T-helper 17 cell (primary cell): ENCODE measurements at regions not wholly inside any gene's neighbourhood (a gene's known extent, or its start where the extent isn't known, plus 50 kb on each side); places are given as distances from the start of the nearest gene placed in this dataset.

Source experiments
- ATAC-seq: fragments of 150-1000 bp; cut with Tn5 transposase; 2 replicates; pipeline ENCODE4 v1.10.0; 2021; ENCODE audit warnings: mild to moderate bottlenecking, moderate library complexity
- DNase-seq, 3 donors: peaks; one replicate each; pipeline versions ENCODE4 v3.0.0 to v3.0.0-alpha.2; 2020 to 2021
- H3K9me3 ChIP-seq: one replicate; pipeline ENCODE4 v1.7.0; 2013; ENCODE audit warnings: low read length, mild to moderate bottlenecking; ENCODE audit not compliant: control insufficient read depth, poor library complexity, severe bottlenecking
- H3K27ac Mint-ChIP-seq: one replicate; pipeline ENCODE4 v1.8.0; 2022; ENCODE audit warnings: mild to moderate bottlenecking, moderate library complexity, mixed read lengths
- H3K27me3 Mint-ChIP-seq: one replicate; pipeline ENCODE4 v1.8.0; 2022; ENCODE audit warnings: mixed read lengths
- H3K36me3 Mint-ChIP-seq: one replicate; pipeline ENCODE4 v1.8.0; 2022; ENCODE audit warnings: low read depth, mixed read lengths
- H3K4me1 Mint-ChIP-seq: one replicate; pipeline ENCODE4 v1.8.0; 2022; ENCODE audit warnings: mild to moderate bottlenecking, mixed read lengths
- H3K4me3 Mint-ChIP-seq: one replicate; pipeline ENCODE4 v1.8.0; 2022; ENCODE audit warnings: mild to moderate bottlenecking, moderate library complexity, mixed read lengths

DNA sequence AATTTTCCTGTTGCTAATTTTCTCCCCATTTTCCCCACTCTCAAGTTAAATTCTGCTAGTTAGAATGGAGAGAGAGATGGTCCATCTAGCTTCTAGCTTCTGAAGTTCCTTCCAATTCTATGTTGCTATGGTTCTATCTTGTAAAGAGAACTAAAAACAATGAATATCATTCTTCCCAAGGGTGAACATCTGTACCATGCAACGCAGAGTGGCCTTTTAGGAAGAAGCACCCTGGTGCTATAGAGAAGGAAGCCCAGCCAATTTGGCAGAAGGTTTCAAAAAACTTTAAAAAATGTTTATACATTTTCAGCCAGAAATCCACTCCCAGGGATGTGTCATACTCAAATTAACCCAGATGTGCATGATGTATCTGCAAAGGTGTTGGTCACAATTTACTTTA lies 149.1 kb downstream of the SEMA6D start:
- Mint-ChIP-seq H3K4me1 (no peaks in the 10 kb centered on the region), H3K4me3 (no peak overlapping the region), H3K27ac (no peak overlapping the region), H3K36me3 (no peaks in the 10 kb centered on the region), H3K27me3 (no peaks in the 10 kb centered on the region)
- ATAC-seq, result no peak
- no peaks in the 10 kb centered on the region for H3K9me3 ChIP-seq
- no peak for DNase-seq

DNA sequence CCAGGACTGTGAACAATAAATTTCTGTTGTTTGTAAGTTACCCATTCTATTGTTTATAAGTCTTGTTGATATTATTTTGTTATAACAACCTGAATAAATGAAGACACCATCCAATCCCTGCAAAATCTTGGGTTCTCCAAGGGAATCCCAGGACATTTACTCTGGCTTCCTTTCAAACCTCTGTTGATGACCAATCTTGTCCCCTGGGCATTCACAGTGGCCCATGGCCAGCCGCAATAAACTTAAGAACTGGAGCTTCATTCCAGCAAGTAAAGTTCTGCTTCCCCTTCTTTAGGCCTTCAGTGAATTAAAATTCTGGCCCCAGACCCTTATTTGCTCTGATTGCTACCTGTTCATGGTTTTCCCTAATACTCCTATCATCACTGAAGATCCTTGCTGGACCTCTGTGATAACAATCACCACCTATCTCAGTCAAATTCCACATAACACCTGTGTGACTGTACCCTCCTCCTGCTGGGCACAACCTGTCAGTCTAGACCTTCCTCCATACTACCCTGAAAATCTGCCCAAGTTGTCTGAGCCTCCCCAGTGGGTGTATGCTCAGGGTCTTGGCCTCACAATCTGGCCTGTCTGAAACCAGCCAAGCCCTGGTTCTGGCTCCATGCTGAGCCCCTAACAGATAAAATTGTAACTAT lies 153.1 kb downstream of the SEMA6D start:
- Mint-ChIP-seq H3K4me1 (no peaks in the 10 kb centered on the region), H3K36me3 (no peaks in the 10 kb centered on the region), H3K27me3 (no peaks in the 10 kb centered on the region), H3K27ac (no peak overlapping the region), H3K4me3 (no peak overlapping the region)
- H3K9me3 ChIP-seq, result no peaks in the 10 kb centered on the region
- ATAC-seq (no peak), DNase-seq (no peak)

DNA sequence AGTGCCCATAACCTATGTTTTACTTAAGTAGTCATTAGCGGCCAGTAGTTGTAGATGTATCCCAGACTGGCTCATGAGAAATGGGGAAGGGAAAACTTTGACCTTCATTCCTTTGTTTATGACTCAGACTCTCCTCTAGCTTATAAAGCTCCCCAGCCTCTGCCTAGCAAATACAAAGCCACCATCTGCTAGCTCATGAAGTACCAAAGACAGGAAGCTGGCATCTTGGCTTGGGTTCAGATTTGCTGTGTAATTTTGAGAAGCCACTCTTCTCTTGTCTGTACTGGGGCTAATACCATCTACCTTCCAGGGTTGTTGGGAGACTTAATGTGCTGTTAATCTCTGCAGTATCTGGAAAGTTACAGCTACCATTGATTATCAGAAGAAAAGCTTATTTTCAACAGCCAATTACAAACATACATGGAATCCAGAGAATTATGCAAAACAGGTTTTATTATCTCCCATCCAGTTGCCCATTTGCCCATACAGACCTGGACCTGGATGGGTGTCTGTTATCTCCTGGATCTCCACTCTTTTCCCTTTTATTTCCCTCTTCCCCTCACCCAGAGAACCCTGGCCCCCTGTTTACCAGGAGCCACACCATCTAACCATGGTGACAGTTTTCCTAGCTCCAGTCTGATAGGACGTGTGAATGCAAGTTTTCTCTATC lies 153.8 kb downstream of the SEMA6D start:
- Mint-ChIP-seq H3K27me3 (no peaks in the 10 kb centered on the region), H3K4me3 (no peak overlapping the region), H3K27ac (no peak overlapping the region), H3K36me3 (no peaks in the 10 kb centered on the region), H3K4me1 (no peaks in the 10 kb centered on the region)
- no peaks in the 10 kb centered on the region for H3K9me3 ChIP-seq
- DNase-seq, result no peak
- no peak for ATAC-seq

DNA sequence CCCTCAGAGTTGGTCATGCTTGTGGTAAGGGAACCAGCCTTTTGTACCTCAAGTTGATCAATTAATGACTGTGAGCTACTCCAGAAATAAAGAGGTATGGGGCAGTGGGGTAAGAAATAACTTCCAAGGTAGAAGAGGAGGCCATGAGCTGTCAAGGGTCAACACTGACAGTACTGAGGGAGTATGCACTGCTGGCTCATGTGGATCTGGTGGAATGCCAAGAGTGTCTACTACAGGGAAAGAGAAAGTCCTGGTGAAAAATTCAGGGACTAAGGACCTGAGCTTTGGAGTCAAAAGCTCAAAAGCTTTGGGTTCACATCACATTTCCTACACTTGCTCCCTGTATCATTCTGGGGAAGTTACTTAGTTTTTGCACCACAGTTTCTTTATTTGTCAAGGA lies 154.9 kb downstream of the SEMA6D start:
- H3K36me3 Mint-ChIP-seq, result no peaks in the 10 kb centered on the region
- H3K4me3 Mint-ChIP-seq, result no peak overlapping the region
- no peak for DNase-seq
- H3K27me3 Mint-ChIP-seq, result no peaks in the 10 kb centered on the region
- no peak overlapping the region for H3K27ac Mint-ChIP-seq
- no peaks in the 10 kb centered on the region for H3K9me3 ChIP-seq
- ATAC-seq, result no peak
- H3K4me1 Mint-ChIP-seq, result no peaks in the 10 kb centered on the region

DNA sequence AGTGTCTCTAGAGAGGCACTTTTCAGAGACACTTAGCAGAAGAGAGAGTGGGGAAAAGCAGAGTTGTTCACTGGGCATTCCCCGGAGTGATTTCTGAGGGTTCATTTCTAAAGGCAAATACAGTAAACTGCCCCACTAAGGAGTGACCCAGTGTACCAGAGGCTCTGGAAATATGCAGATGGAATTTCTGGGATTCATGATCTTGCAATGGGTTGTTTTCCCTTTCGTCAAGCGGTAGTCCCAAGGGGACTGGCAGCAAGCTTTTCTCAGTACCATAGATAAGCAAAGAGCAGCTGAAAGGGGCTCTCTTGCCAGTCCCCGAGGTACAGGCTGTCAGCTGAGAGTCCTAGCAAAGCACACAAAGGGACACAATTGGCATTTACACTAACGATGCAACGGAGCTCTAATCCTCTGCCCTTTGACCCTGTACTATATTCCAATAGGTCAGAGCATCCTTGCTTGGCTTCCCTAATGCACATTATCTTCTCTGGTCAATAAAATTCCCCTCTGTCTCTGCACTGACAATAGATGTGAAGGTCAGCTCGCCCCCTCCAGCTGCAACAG lies 155.6 kb downstream of the SEMA6D start:
- no peak for DNase-seq
- Mint-ChIP-seq H3K27me3 (no peaks in the 10 kb centered on the region), H3K4me1 (no peaks in the 10 kb centered on the region), H3K36me3 (no peaks in the 10 kb centered on the region), H3K27ac (no peak overlapping the region), H3K4me3 (no peak overlapping the region)
- H3K9me3 ChIP-seq, result no peaks in the 10 kb centered on the region
- ATAC-seq, result no peak

DNA sequence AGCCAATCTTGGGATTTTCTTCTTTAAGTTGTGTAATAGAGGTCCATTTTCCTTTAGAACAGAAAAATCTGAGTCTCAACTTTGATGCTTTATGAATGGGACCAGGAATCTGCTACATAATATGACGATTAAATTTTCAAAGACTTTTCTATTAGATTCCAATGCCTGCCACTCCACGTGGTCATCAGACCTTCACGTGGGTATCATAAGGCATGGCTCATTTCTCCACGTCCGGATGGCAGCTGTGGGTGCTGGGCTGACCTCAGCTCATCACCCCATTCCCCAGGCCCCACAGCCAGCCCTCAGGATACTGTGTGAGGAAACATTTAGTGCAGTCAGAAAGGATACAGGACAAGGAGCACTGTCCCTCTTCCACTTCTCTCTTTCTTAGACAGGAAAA lies 159.7 kb downstream of the SEMA6D start:
- H3K36me3 Mint-ChIP-seq, result no peaks in the 10 kb centered on the region
- H3K27me3 Mint-ChIP-seq, result no peaks in the 10 kb centered on the region
- no peaks in the 10 kb centered on the region for H3K4me1 Mint-ChIP-seq
- ATAC-seq, result no peak
- H3K27ac Mint-ChIP-seq, result no peak overlapping the region
- no peaks in the 10 kb centered on the region for H3K9me3 ChIP-seq
- no peak overlapping the region for H3K4me3 Mint-ChIP-seq
- no peak for DNase-seq

DNA sequence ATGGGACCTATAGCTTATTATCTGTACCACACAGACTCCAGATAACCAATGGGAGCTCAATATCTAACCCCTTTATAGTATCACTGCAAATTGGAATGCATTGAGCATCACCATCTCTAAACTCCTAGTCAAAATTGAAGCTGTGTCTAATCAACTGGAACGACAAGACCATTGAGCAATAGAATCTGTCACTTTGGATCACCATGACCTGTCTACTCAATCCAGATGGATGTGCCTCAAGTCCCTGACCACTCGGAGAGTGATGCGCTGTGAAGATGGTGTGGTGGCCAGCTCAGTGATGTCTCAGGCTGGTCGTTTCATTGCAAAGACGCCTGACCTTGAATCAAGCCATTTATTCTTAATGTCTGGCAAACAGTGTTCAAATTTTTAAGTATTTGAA lies 160.5 kb downstream of the SEMA6D start:
- DNase-seq (no peak), ATAC-seq (no peak)
- no peaks in the 10 kb centered on the region for H3K36me3 Mint-ChIP-seq
- H3K27ac Mint-ChIP-seq, result no peak overlapping the region
- H3K4me3 Mint-ChIP-seq, result no peak overlapping the region
- H3K27me3 Mint-ChIP-seq, result no peaks in the 10 kb centered on the region
- H3K9me3 ChIP-seq, result no peaks in the 10 kb centered on the region
- H3K4me1 Mint-ChIP-seq, result no peaks in the 10 kb centered on the region

DNA sequence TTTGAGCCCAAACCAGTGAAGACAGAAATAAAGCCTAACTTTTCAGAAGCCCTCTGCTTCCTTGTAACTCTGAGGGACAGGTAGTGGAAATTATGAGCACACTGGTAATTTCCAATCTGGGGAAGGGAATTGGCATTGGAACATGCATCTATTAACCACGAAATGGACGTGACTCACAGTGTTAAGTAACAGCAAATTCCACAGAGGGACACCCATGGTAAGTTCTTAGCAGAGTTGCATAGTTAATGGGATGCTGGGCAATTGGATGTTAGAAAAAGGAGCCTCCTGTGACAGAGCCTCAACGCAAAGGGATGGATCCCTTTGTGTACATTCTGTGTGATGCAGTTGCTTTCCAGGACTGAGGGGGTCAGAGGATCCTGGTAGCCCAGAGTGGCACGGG lies 168.6 kb downstream of the SEMA6D start:
- Mint-ChIP-seq H3K4me1 (no peaks in the 10 kb centered on the region), H3K36me3 (no peaks in the 10 kb centered on the region), H3K27me3 (no peaks in the 10 kb centered on the region), H3K4me3 (no peak overlapping the region), H3K27ac (no peak overlapping the region)
- no peaks in the 10 kb centered on the region for H3K9me3 ChIP-seq
- ATAC-seq (no peak), DNase-seq (no peak)

DNA sequence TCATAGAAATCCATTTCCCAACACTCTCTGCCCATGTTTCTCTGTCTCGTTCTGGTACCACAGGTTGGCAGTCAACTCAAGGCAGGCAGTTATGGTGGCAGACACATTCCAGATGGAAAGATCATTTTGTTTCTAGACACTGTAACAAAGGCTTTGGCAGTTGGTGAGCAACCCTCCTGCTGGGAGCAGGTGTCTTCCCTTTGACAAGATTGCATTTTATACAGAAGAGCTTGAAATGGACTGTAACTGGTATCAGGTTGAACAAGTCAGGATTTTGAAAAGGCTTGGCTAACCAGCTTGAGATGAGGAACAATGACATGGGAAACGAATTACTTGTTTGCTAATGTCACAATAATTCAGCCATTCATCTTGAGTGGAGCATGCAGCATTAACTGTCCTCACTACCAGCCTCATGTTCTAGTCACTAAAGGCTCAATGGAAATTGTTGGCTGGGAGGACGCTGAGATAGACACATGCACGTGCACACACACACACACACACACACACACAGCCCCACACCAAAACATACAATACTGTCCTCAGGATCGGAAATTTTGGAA lies 170.0 kb downstream of the SEMA6D start:
- ATAC-seq, result no peak
- Mint-ChIP-seq H3K4me3 (no peak overlapping the region), H3K27ac (no peak overlapping the region), H3K36me3 (no peaks in the 10 kb centered on the region), H3K4me1 (no peaks in the 10 kb centered on the region), H3K27me3 (no peaks in the 10 kb centered on the region)
- DNase-seq, result no peak
- H3K9me3 ChIP-seq, result no peaks in the 10 kb centered on the region

DNA sequence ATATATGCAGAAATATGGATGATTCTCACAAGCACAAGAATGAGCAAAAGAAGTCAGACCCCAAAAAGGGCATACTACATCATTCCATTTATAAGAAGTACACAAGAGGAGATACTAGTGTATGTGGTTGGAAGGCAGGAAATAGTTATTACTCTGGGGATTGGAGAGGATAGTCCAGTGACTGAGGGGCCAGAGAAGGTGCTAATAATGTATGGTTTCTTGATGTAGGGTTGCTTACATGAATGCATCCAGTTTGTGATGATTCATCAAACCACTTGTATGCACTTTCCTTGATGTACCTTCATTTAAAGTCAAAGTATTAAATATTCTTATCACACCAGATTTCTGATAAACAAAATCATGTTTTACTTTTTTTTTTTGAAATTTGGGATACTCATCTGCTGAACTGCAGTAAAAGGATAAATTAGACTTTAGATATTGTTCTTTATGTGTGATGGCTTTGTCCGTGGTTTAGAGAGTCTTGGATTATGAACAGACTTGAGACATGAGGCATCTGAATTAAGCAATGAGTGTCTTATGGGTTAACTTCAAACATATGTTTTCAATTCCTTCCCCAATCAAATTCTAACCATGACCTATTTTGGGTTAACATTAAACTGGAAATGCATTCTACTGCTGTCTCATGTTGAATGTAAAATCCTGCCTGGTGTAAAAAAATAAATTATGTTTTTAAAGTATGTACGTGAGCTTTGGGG lies 171.2 kb downstream of the SEMA6D start:
- Mint-ChIP-seq H3K4me3 (no peak overlapping the region), H3K27ac (no peak overlapping the region), H3K4me1 (no peaks in the 10 kb centered on the region), H3K36me3 (peaks cover 4% of the 10 kb centered on the region), H3K27me3 (no peaks in the 10 kb centered on the region)
- no peaks in the 10 kb centered on the region for H3K9me3 ChIP-seq
- ATAC-seq (no peak), DNase-seq (no peak)

DNA sequence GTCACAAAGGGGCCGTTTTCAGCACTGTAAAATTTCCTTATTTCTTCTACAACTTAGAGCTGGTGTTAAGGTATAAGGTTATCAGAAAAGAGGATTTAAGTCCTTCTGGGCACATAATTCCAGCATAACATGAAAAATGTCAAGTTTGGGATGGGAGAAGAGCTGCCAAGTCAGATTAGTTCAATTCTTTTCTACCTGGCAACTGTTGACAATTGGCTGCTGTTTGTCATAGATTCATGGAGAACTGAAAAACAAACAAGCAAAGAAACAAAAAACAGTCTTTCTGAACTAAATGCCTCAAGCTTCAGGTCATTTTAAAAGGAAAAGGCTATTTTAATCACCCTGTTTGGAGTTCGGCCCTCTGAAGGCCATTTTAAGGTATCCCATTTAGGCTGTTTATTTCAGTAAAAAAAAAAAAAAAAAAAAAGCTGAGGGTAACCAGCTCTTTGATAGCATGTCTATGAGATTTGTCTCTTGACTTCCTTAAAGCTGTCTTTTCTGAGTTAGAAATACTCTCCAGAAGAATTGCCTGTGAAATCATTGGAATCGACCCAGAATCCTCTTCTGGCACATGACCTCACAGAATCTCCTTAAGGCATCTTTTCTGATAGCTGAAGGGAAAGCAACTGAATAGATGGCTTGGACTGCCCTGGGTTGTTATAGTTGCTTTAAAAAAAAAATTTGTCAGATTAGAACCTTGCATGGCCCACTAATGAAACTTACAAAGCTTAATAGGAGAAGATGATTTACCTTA lies 173.3 kb downstream of the SEMA6D start:
- DNase-seq, result no peak
- H3K4me3 Mint-ChIP-seq, result no peak overlapping the region
- peaks cover 4% of the 10 kb centered on the region for H3K36me3 Mint-ChIP-seq
- no peak for ATAC-seq
- H3K27me3 Mint-ChIP-seq, result no peaks in the 10 kb centered on the region
- no peaks in the 10 kb centered on the region for H3K4me1 Mint-ChIP-seq
- no peak overlapping the region for H3K27ac Mint-ChIP-seq
- no peaks in the 10 kb centered on the region for H3K9me3 ChIP-seq

DNA sequence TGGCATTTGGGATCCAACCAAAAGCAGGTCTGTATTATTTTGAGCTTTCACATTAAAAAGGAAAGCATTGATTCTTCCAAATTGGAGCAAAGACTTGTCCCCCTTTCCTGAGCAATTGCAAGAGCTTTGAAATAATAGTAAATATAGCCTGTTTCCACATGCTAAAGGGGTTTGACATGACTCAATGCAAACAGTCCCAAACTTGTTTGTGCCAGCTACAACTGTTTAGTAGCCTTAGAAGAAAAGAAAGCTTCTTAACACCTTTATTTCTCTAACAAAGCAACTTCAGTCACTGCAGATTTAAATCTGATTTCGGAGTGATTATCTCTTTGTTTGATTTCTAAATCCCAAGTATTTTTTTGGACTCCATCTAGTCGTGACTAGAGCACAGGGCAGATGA lies 180.2 kb downstream of the SEMA6D start:
- no peaks in the 10 kb centered on the region for H3K9me3 ChIP-seq
- Mint-ChIP-seq H3K4me3 (no peak overlapping the region), H3K4me1 (no peaks in the 10 kb centered on the region), H3K27me3 (no peaks in the 10 kb centered on the region), H3K36me3 (peaks cover 4% of the 10 kb centered on the region), H3K27ac (no peak overlapping the region)
- no peak for DNase-seq
- ATAC-seq, result no peak

DNA sequence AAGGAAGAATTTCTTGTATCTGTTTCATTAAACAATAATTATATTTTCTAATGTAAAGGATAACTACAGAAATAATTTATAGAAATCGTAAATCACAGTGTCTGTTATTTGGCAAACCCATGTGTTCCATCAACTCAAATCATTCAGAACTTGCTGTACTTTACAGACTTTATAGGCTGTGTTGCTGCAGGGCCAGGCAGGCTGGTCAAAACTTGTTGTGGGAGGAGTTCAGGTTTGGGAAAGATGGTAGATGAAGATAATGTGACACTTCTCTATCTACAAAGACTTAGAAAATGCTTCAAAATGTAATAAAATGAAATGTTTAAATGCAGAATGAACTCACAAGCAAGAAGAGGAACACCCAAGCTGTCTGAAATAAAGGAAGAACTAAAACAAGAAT lies 183.4 kb downstream of the SEMA6D start:
- H3K4me1 Mint-ChIP-seq, result no peaks in the 10 kb centered on the region
- H3K4me3 Mint-ChIP-seq, result no peak overlapping the region
- H3K9me3 ChIP-seq, result no peaks in the 10 kb centered on the region
- H3K36me3 Mint-ChIP-seq, result no peaks in the 10 kb centered on the region
- no peak for ATAC-seq
- H3K27ac Mint-ChIP-seq, result no peak overlapping the region
- no peaks in the 10 kb centered on the region for H3K27me3 Mint-ChIP-seq
- no peak for DNase-seq
